Loucy (cell line): ENCODE measurements at regions not wholly inside any gene's neighbourhood (a gene's known extent, or its start where the extent isn't known, plus 50 kb on each side); places are given as distances from the start of the nearest gene placed in this dataset.

Source experiments
- H2AFZ ChIP-seq: fragments of 200-600 bp; sonication (generic); 2 replicates; pipeline ENCODE4 v1.6.0; 2016; ENCODE audit warnings: antibody characterized with exemption, mild to moderate bottlenecking, low read length, moderate library complexity
- H3F3A ChIP-seq: fragments of 200-600 bp; 2 replicates; pipeline ENCODE4 v1.6.0; 2016; ENCODE audit warnings: antibody characterized with exemption, low read depth, mild to moderate bottlenecking
- H3K27me3 ChIP-seq: fragments of 200-600 bp; sonication (generic); 2 replicates; pipeline ENCODE4 v1.6.1; 2014; ENCODE audit warnings: low read length, mild to moderate bottlenecking; ENCODE audit not compliant: insufficient read depth, poor library complexity, severe bottlenecking
- H3K36me3 ChIP-seq: fragments of 200-600 bp; sonication (generic); 2 replicates; pipeline ENCODE4 v1.6.1; 2016; ENCODE audit warnings: low read length; ENCODE audit not compliant: insufficient read depth
- H3K4me1 ChIP-seq: fragments of 200-600 bp; sonication (generic); 2 replicates; pipeline ENCODE4 v1.5.1; 2014; ENCODE audit warnings: low read length, mild to moderate bottlenecking; ENCODE audit not compliant: insufficient read depth, poor library complexity, severe bottlenecking
- H3K4me2 ChIP-seq: fragments of 200-600 bp; sonication (generic); 2 replicates; pipeline ENCODE4 v1.6.0; 2014; ENCODE audit warnings: antibody characterized with exemption, low read length, low read depth, mild to moderate bottlenecking; ENCODE audit not compliant: poor library complexity, severe bottlenecking
- H3K4me3 ChIP-seq: fragments of 200-600 bp; sonication (generic); 2 replicates; pipeline ENCODE4 v1.5.1; 2014; ENCODE audit warnings: low read length, mild to moderate bottlenecking, mixed read lengths; ENCODE audit not compliant: poor library complexity, severe bottlenecking
- H3K79me2 ChIP-seq: fragments of 200-600 bp; sonication (generic); 2 replicates; pipeline ENCODE4 v1.6.1; 2014; ENCODE audit warnings: low read length; ENCODE audit not compliant: insufficient read depth
- H3K9ac ChIP-seq: fragments of 200-600 bp; sonication (generic); 2 replicates; pipeline ENCODE4 v1.6.0; 2014; ENCODE audit warnings: mild to moderate bottlenecking, low read depth, low read length, moderate library complexity; ENCODE audit not compliant: poor library complexity, severe bottlenecking
- H3K9me2 ChIP-seq: fragments of 200-600 bp; sonication (generic); replicated peaks from 2 replicates; pipeline ENCODE4 v1.6.1; 2016; ENCODE audit warnings: low read depth, low read length, mixed read lengths
- H3K9me3 ChIP-seq: fragments of 200-600 bp; sonication (generic); 2 replicates; pipeline ENCODE4 v1.6.1; 2014; ENCODE audit warnings: mild to moderate bottlenecking, antibody characterized with exemption, low read length, low read depth; ENCODE audit not compliant: insufficient read depth
- H4K20me1 ChIP-seq: fragments of 200-600 bp; sonication (generic); 2 replicates; pipeline ENCODE4 v1.6.0; 2014; ENCODE audit warnings: antibody characterized with exemption, low read length, mild to moderate bottlenecking; ENCODE audit not compliant: insufficient read depth, poor library complexity, severe bottlenecking
- CTCF ChIP-seq: fragments of 200-600 bp; sonication (generic); conservative IDR thresholded peaks from 2 replicates; pipeline ENCODE4 v1.5.1; 2014; ENCODE audit warnings: mild to moderate bottlenecking, antibody characterized with exemption, low read length
- EZH2phosphoT487 ChIP-seq: fragments of 200-600 bp; IDR thresholded peaks from 2 replicates; pipeline ENCODE4 v1.6.1; 2018; ENCODE audit warnings: antibody characterized with exemption, mild to moderate bottlenecking, moderate library complexity, borderline replicate concordance

- no peaks in the 10 kb centered on the region for H3K27me3 ChIP-seq
- H3K9ac ChIP-seq, result no peak overlapping the region
- H3K4me3 ChIP-seq, result no peak overlapping the region
- no peaks in the 10 kb centered on the region for H3F3A ChIP-seq
- no peaks in the 10 kb centered on the region for H3K9me3 ChIP-seq
- no peak overlapping the region for H3K4me2 ChIP-seq
- H3K4me1 ChIP-seq, result no peaks in the 10 kb centered on the region
- TF ChIP-seq EZH2phosphoT487, result no peak
- TF ChIP-seq CTCF, result no peak
- H3K36me3 ChIP-seq, result no peaks in the 10 kb centered on the region
- no peaks in the 10 kb centered on the region for H4K20me1 ChIP-seq
- no peaks in the 10 kb centered on the region for H3K9me2 ChIP-seq
- no peaks in the 10 kb centered on the region for H3K79me2 ChIP-seq
- H2AFZ ChIP-seq, result no peak overlapping the region
Observed at GRCh38 chr13:40120288-40120687, 464.8 kb downstream of the COG6 start.

- no peak overlapping the region for H3K4me2 ChIP-seq
- no peaks in the 10 kb centered on the region for H3K4me1 ChIP-seq
- TF ChIP-seq CTCF (no peak), EZH2phosphoT487 (no peak)
- no peaks in the 10 kb centered on the region for H3K9me3 ChIP-seq
- no peak overlapping the region for H2AFZ ChIP-seq
- H3K27me3 ChIP-seq, result no peaks in the 10 kb centered on the region
- H3K9me2 ChIP-seq, result no peaks in the 10 kb centered on the region
- H3F3A ChIP-seq, result no peaks in the 10 kb centered on the region
- H3K36me3 ChIP-seq, result no peaks in the 10 kb centered on the region
- no peak overlapping the region for H3K9ac ChIP-seq
- H3K79me2 ChIP-seq, result no peaks in the 10 kb centered on the region
- H4K20me1 ChIP-seq, result no peaks in the 10 kb centered on the region
- no peak overlapping the region for H3K4me3 ChIP-seq
Observed at GRCh38 chr13:40120781-40121180, 465.3 kb downstream of the COG6 start.

GRCh38 chr13:40121722-40122121, 466.3 kb downstream of the COG6 start:
- peaks cover 4% of the 10 kb centered on the region for H3K4me1 ChIP-seq
- H3K9me3 ChIP-seq, result no peaks in the 10 kb centered on the region
- no peaks in the 10 kb centered on the region for H4K20me1 ChIP-seq
- H3K27me3 ChIP-seq, result no peaks in the 10 kb centered on the region
- H3K79me2 ChIP-seq, result no peaks in the 10 kb centered on the region
- H3K4me2 ChIP-seq, result no peak overlapping the region
- no peak for TF ChIP-seq EZH2phosphoT487
- no peak for TF ChIP-seq CTCF
- H3F3A ChIP-seq, result no peaks in the 10 kb centered on the region
- no peaks in the 10 kb centered on the region for H3K36me3 ChIP-seq
- no peak overlapping the region for H2AFZ ChIP-seq
- H3K4me3 ChIP-seq, result no peak overlapping the region
- no peaks in the 10 kb centered on the region for H3K9me2 ChIP-seq
- H3K9ac ChIP-seq, result no peak overlapping the region
